CD4-positive, alpha-beta T cell treated with Interleukin-21 for 1 hour (primary cell): ENCODE measurements at regions not wholly inside any gene's neighbourhood (a gene's known extent, or its start where the extent isn't known, plus 50 kb on each side); places are given as distances from the start of the nearest gene placed in this dataset.

Experiments
- DNase-seq: peaks from one replicate; pipeline ENCODE4 v3.0.0-alpha.2; 2020

GRCh38 chr6:6784514-6785162, 196.1 kb downstream of the LY86 start:
- no peak for DNase-seq

- DNase-seq: no peak
Observed at GRCh38 chr6:6785163-6785521, 196.6 kb downstream of the LY86 start.

GRCh38 chr6:6788394-6789032, 200.0 kb downstream of the LY86 start:
- DNase-seq: peak; percentile 12

DNA sequence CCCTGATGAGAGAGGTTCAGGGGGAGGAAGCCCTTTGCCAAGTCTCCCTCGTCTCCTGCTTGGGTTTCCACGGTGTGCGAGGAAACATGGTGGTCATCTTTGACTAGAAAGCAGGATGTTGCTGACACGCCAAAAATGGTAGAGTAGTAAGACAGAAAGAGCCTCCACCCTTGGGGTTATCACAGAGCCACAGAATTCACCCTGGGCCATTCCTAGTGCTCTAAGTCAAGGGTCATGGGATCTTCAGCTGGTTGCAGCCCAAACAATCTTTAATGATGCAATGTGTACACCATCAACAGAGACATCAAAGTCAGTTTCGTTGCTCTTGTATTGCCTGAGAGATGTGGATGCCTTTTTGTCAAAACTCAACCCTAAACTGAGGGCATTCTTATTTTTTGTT, 201.9 kb downstream of the LY86 start:
- no peak for DNase-seq

GRCh38 chr6:6790891-6791290, 202.4 kb downstream of the LY86 start:
- no peak for DNase-seq

GRCh38 chr6:6793388-6794250, 205.1 kb downstream of the LY86 start:
- DNase-seq: no peak

DNA sequence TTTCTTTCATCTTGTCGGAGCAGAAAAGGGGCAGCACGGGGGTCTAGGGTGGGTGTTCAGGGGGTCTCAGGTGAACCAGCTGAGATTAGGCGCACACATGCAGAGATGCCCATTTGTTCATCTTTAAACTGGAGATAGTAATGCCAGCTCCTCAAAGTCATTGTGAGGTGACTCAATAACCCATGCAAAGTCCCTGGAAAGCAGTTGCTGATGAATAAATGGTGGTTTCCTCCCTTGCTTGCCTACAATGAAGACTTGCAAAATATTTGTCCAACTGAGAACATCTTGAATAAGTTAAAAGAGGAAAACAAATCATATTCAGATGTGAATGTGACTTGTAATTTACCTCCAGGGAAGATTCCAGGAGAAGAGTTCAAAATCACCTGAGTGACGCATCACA, 206.9 kb downstream of the LY86 start:
- no peak for DNase-seq

GRCh38 chr6:6796818-6797217, 208.3 kb downstream of the LY86 start:
- no peak for DNase-seq

GRCh38 chr6:6798448-6798860, 209.9 kb downstream of the LY86 start:
- DNase-seq: no peak

- DNase-seq: no peak
Observed at GRCh38 chr6:6801005-6801335, 212.4 kb downstream of the LY86 start.

DNA sequence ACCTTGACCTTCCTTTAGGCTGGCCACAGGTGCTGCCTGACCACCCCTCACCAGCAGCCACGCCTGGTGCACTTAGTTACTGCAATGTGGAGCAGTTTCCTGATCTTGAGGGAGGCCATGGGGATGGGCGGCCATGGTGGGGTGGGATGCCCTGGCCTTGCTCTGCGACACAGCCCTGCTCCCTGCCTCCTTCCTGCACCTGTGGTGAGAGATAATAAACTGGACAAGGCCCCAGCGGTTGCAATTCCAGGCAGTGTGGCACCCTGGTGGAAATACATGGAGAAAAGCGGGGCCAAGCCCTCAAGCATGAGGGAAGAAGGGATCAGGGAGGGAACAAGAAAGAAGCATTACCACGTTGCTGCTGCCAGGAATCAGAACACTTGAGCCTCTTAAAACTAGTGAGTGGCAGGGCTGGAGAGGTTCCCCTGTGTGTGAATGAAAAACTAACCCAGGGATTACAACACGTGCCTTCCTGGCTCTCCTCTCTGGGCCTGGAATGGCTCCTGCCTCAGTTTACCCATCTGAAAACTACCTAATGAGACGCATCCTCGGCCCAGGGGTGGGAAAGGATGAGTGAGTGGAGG, 213.2 kb downstream of the LY86 start:
- DNase-seq: no peak

DNA sequence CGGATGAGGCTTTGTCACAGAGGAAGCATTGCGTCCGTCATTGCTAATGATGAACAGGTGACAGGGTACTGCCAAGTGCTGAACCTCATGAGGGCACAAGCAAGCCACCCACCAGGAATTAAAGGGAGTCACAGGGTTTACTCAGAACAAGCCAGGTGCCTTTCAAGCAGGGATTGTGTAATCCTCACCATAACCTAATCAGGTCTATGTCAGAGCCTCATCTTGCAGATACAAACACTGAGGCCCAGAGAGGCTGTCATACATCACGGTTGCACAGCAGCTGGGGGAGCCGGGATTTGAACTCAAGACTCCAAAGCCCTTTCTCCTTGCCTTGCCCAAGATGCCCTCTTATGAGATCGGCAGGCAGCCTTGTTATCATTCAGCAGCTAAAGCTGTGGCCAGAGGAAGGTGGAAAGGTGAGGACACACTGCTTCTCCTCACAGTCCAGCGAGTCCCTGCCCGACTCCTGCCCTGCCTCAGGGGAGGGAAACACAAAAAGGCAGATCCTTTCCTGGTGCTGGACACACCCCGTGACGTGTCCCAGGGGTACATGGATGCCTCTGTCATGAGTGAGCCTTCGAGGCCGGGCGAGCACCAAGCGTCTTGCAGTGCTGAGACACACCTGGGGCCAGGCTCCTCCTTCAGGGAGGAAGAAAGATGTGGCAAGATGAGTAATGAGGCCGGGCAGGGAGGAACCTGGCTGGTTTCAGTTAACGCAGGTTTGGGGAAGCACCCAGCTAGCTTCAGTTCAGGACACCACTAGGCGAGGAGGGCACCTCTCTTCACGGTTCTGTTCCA, 214.9 kb downstream of the LY86 start:
- DNase-seq: peak; percentile 10

DNA sequence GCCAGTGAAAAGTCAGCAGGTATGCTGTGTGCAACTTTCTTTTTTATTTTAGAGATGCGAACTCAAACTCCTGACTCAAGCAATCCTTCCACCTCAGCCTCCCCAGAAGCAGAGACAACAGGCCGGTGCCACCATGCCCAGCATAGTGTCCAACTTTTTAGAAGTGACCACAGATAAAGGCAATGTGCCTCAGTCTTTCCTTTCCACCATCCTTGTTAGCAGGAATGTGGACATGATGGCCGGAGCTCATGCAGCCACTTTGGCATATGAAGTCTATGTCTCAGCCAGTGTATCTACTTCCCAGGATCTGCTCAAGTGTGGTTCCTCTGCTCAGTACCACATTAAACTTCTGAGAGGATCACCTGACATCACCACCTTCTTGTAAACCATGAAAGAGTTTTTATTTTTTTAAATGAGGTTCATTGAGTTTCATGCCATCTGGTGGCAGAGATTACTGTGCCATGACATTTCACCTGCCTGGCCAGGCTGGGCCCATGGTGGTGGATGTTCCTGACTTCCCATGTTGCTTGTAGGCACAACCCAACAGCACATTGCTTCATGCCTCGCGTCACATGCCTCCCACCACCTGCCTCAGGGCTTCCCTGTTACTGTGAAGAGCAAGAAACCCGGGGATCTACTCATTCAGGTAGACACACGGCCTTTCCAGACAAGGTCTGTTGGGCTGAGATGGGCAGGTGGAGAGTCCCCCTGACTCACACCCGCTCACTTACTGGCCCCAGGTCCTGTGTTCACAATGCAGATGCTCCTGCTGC, 216.5 kb downstream of the LY86 start:
- DNase-seq: no peak

GRCh38 chr6:6806844-6807518, 218.5 kb downstream of the LY86 start:
- DNase-seq: peak; percentile 28

DNA sequence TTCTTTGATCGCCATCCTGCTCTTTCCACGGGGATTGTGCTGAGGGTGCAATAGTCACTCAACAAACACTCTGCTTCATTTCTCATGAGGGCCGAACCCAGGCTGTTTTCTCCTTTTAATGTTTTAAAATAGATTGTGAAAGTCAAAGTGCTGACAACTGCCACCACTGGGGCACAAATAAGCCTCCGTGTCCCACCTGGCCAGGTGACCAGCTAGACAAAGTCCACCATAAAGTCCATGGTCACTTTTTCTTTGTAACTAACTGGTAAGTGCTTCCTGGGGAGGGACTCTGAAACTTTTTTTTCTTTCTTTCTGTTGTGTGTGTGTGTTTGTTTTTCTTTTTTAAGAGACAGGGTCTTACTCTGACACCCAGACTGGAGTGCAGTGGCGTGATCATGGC, 219.8 kb downstream of the LY86 start:
- DNase-seq: no peak

- DNase-seq: no peak
Observed at GRCh38 chr6:6808915-6809314, 220.4 kb downstream of the LY86 start.

GRCh38 chr6:6810727-6811126, 222.2 kb downstream of the LY86 start:
- DNase-seq: peak; percentile 13

DNA sequence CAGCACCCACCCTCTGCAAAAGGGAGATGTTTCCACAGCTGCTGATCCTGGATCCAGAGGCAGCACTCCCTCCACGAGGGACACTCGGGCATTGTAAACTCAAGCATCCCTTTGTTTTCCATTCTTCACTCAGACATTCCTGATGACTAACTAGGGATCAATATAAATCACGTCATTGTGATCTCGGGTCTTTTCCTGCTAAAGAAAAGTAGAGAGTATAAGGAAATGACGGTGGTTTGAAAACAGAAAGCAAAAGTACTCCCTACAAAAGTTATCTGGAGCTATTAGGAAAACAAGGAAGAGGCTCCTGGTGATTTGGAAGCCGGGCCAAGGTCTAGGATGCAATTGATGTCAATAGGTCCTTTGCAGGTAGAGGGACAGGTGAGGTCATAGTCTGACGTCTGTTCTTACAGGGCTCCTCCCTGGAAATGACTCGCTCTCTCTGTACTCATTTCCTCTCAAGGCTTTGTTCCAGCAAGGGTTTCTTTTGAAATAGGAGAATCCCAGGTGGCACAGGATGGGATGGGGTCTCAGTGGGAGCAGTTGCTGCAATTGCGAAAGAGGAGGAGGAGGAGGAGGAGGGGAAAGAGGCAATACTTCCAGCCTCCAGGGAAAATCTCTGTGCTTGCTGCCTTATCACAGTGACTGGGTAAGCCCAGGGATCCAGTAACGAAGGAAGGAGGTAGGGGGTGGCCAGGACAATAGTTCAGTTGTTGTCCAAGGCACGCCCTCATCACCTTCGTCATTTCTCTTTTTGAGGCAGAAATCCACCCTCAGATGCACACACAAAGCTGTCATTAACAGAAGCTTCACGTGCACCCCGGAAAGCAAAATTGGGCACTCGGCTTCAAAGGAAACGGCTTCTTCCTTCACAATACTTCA, 222.8 kb downstream of the LY86 start:
- peak; percentile 49 for DNase-seq

DNA sequence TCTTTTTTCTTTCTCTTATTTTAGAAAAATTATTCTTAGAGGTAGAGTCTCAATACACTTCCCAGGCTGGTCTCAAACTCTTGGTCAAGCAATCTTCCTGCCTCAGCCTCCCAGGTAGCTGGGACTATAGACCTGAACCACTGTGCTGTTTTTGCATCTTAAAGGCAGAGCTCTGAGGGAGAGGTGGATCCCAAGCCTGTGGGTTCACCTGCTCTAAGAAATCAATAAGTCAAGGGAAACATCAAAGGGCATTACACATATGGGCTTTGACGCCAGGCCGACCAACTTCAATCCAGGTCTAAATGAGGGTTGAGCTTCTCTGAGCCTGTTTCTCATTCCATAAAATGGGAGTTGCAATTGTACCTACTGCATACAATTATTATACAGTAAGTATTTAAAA, 223.9 kb downstream of the LY86 start:
- DNase-seq: no peak

GRCh38 chr6:6815732-6816131, 227.2 kb downstream of the LY86 start:
- no peak for DNase-seq

- no peak for DNase-seq
Observed at GRCh38 chr6:6816716-6817115, 228.2 kb downstream of the LY86 start.
